Mucosa of stomach (tissue), 1 donor: ENCODE measurements at regions not wholly inside any gene's neighbourhood (a gene's known extent, or its start where the extent isn't known, plus 50 kb on each side); places are given as distances from the start of the nearest gene placed in this dataset.

ENCODE experiments used
- H3K27me3 ChIP-seq: one replicate; pipeline ENCODE4 v1.7.0; 2013; ENCODE audit warnings: mild to moderate bottlenecking, low read length; ENCODE audit not compliant: control insufficient read depth, insufficient read depth
- H3K36me3 ChIP-seq: one replicate; pipeline ENCODE4 v1.7.0; 2013; ENCODE audit warnings: low read length; ENCODE audit not compliant: control insufficient read depth, insufficient read depth
- H3K4me1 ChIP-seq: one replicate; pipeline ENCODE4 v1.7.0; 2013; ENCODE audit warnings: mild to moderate bottlenecking, low read length; ENCODE audit not compliant: control insufficient read depth, insufficient read depth
- H3K4me3 ChIP-seq: one replicate; pipeline ENCODE4 v1.7.0; 2013; ENCODE audit warnings: low read length
- H3K9ac ChIP-seq: one replicate; pipeline ENCODE4 v1.7.0; 2013; ENCODE audit warnings: mild to moderate bottlenecking, low read length, moderate library complexity
- H3K9me3 ChIP-seq: one replicate; pipeline ENCODE4 v1.7.0; 2013; ENCODE audit warnings: mild to moderate bottlenecking, low read length, moderate library complexity; ENCODE audit not compliant: control insufficient read depth
- donor health status: Pancreatic carcinoma.

DNA sequence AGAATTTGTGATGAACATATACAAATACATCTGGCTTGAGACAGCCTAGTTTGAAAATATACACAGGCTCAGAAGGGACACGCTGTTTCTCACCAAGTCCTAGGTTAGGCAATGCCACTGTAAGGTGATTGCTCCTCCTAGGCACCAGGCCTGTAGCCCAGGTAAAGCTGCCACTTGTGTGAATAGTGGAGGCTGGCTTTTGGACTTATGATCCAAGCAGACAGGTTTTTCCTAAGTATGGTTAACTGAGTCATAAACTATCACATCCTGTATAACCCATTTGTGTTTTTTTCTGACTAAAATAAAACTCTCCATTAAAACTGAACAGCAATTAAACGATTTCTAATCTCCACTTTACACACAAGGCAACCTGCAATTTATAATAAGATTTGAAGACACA, 81.0 kb downstream of the SEMA4F start:
- Histone ChIP-seq H3K36me3 (no peaks in the 10 kb centered on the region), H3K4me1 (peaks cover 5% of the 10 kb centered on the region), H3K9me3 (no peaks in the 10 kb centered on the region), H3K4me3 (no peak overlapping the region), H3K9ac (no peak overlapping the region), H3K27me3 (no peaks in the 10 kb centered on the region)

- no peaks in the 10 kb centered on the region for H3K9me3 ChIP-seq
- no peak overlapping the region for H3K4me3 ChIP-seq
- H3K36me3 ChIP-seq, result no peaks in the 10 kb centered on the region
- no peaks in the 10 kb centered on the region for H3K27me3 ChIP-seq
- peaks cover 10% of the 10 kb centered on the region for H3K4me1 ChIP-seq
- no peak overlapping the region for H3K9ac ChIP-seq
These were observed 81.5 kb downstream of the SEMA4F start for GRCh38 chr2:74735564-74735963.

- H3K27me3 ChIP-seq, result no peaks in the 10 kb centered on the region
- H3K4me3 ChIP-seq, result no peak overlapping the region
- H3K9ac ChIP-seq, result no peak overlapping the region
- H3K4me1 ChIP-seq, result peaks cover 20% of the 10 kb centered on the region
- no peaks in the 10 kb centered on the region for H3K36me3 ChIP-seq
- no peaks in the 10 kb centered on the region for H3K9me3 ChIP-seq
These were observed 82.5 kb downstream of the SEMA4F start for GRCh38 chr2:74736589-74736988.

DNA sequence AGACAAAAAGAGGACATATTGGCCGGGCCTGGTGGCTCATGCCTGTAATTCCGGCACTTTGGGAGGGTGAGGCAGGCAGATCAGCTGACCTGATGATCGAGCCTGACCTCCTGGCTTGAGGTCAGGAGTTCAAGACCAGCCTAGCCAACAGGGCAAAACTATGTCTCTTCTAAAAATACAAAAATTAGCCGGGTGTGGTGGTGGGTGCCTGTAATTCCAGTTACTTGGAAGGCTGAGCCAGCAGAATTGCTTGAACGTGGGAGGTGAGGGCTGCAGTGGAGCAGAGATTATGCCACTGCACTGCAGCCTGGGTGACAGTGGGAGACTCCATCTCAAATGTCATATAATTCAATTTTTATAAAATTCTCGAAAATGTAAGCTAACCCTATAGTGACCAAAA, 84.5 kb downstream of the SEMA4F start:
- Histone ChIP-seq H3K9ac (no peak overlapping the region), H3K9me3 (no peaks in the 10 kb centered on the region), H3K4me1 (peaks cover 24% of the 10 kb centered on the region), H3K36me3 (no peaks in the 10 kb centered on the region), H3K27me3 (no peaks in the 10 kb centered on the region), H3K4me3 (no peak overlapping the region)

DNA sequence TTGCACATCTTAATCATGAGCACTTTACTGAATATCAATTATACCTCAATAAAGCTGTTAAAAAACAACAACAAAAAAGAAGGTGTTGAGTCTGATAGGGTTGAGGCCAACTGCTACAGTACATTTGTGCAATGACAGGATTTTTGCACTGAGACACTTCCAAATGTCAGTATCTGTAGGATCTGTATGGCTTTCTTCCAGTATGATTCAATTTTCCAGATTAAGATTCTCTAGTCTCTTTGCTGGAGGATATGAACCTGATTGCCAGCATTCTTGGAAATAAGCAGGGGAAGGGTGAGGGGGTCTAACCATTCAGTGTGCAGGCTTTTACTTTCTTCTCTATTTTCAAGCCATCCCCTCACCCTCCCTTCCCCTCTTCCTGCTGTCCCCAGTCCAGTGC, 85.1 kb downstream of the SEMA4F start:
- H3K27me3 ChIP-seq, result no peaks in the 10 kb centered on the region

GRCh38 chr2:74739733-74740241, 85.7 kb downstream of the SEMA4F start:
- Histone ChIP-seq H3K4me3 (no peak overlapping the region), H3K9ac (no peak overlapping the region), H3K36me3 (no peaks in the 10 kb centered on the region)

More for the DNA sequence above, 85.1 kb downstream of the SEMA4F start:
- Histone ChIP-seq H3K9ac (no peak overlapping the region), H3K4me3 (no peak overlapping the region), H3K9me3 (no peaks in the 10 kb centered on the region), H3K36me3 (no peaks in the 10 kb centered on the region), H3K4me1 (peaks cover 24% of the 10 kb centered on the region)

DNA sequence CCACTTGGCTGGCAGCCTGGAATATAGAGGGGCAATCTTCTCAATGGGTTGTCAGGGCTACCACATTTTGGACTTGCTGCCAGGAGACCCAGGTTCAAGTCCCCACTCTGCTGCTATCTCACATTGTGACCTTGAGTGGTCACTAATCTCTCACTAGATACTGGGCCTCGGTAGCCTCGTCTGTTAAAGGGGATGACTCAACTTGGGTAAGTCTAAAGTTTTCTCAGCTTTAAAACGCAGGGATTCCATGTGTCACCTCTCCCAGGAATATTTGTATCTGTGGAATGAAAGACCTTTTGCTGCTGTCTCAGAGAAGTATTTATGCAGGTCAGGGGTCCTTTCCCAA, 86.3 kb downstream of the SEMA4F start:
- H3K36me3 ChIP-seq, result no peaks in the 10 kb centered on the region
- H3K27me3 ChIP-seq, result no peaks in the 10 kb centered on the region
- H3K4me1 ChIP-seq, result peaks cover 31% of the 10 kb centered on the region
- no peak overlapping the region for H3K9ac ChIP-seq
- no peak overlapping the region for H3K4me3 ChIP-seq
- no peaks in the 10 kb centered on the region for H3K9me3 ChIP-seq

More at GRCh38 chr2:74739733-74740241, 85.7 kb downstream of the SEMA4F start:
- no peaks in the 10 kb centered on the region for H3K27me3 ChIP-seq
- H3K9me3 ChIP-seq, result no peaks in the 10 kb centered on the region
- H3K4me1 ChIP-seq, result peaks cover 25% of the 10 kb centered on the region

GRCh38 chr2:74740741-74741431, 86.8 kb downstream of the SEMA4F start:
- Histone ChIP-seq H3K9ac (peak overlapping the region; percentile 16), H3K4me3 (no peak overlapping the region), H3K36me3 (no peaks in the 10 kb centered on the region), H3K9me3 (no peaks in the 10 kb centered on the region), H3K27me3 (no peaks in the 10 kb centered on the region), H3K4me1 (peaks cover 36% of the 10 kb centered on the region)

GRCh38 chr2:74741629-74742028, 87.6 kb downstream of the SEMA4F start:
- no peak overlapping the region for H3K4me3 ChIP-seq
- peaks cover 44% of the 10 kb centered on the region for H3K4me1 ChIP-seq
- no peaks in the 10 kb centered on the region for H3K27me3 ChIP-seq
- no peak overlapping the region for H3K9ac ChIP-seq
- no peaks in the 10 kb centered on the region for H3K9me3 ChIP-seq
- H3K36me3 ChIP-seq, result no peaks in the 10 kb centered on the region

GRCh38 chr2:74742471-74742870, 88.4 kb downstream of the SEMA4F start:
- Histone ChIP-seq H3K9me3 (no peaks in the 10 kb centered on the region), H3K36me3 (no peaks in the 10 kb centered on the region), H3K4me1 (peaks cover 44% of the 10 kb centered on the region), H3K4me3 (no peak overlapping the region), H3K9ac (no peak overlapping the region), H3K27me3 (no peaks in the 10 kb centered on the region)

- Histone ChIP-seq H3K4me3 (no peak overlapping the region), H3K9ac (no peak overlapping the region), H3K9me3 (no peaks in the 10 kb centered on the region), H3K27me3 (no peaks in the 10 kb centered on the region), H3K4me1 (peaks cover 44% of the 10 kb centered on the region), H3K36me3 (no peaks in the 10 kb centered on the region)
These were observed 89.0 kb downstream of the SEMA4F start for GRCh38 chr2:74743039-74743438.

DNA sequence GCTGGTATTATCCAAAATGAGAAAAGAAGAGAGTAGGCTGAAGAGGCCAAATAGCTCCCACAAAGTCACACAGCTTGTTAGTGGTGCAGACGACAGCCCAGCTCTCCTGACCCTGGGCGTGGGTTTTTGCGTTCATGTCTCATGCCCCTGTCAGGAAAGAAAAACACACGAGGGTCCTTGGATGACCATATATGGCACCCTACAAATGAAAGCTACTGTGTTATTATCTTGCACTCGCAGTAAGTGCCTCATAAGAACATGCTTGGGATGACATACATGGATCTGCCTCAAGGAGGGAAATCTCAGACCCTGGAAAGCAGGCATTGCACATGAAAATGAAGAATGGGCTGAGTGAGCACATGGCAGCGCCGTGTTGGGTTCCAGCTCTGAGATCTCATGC, 89.7 kb downstream of the SEMA4F start:
- no peak overlapping the region for H3K9ac ChIP-seq
- H3K36me3 ChIP-seq, result no peaks in the 10 kb centered on the region
- no peaks in the 10 kb centered on the region for H3K9me3 ChIP-seq
- H3K27me3 ChIP-seq, result no peaks in the 10 kb centered on the region
- no peak overlapping the region for H3K4me3 ChIP-seq
- peaks cover 44% of the 10 kb centered on the region for H3K4me1 ChIP-seq
